WTC11 (cell line): ENCODE measurements at regions not wholly inside any gene's neighbourhood (a gene's known extent, or its start where the extent isn't known, plus 50 kb on each side); places are given as distances from the start of the nearest gene placed in this dataset.

Experiments used
- ATAC-seq: fragments of 200-7000 bp; cut with Tn5 transposase; 2 replicates; pipeline ENCODE4 v1.10.0; 2021; ENCODE audit warnings: mild to moderate bottlenecking, moderate library complexity
- CTCF ChIA-PET: fragments of 300-600 bp; sonication (Branson Sonifier 250); formaldehyde crosslinking; loops from one replicate; lab custom pipeline; 2021; ENCODE audit warnings: antibody characterized with exemption; lab: Charles Lee
- POLR2A ChIA-PET: fragments of 350-600 bp; sonication (Branson Sonifier 250); formaldehyde crosslinking; loops from one replicate; lab custom pipeline; 2021; ENCODE audit warnings: antibody characterized with exemption; lab: Charles Lee
- DNase-seq: peaks from one replicate; pipeline ENCODE4 v3.0.0; 2021; ENCODE audit warnings: low spot score
- H3K27ac Mint-ChIP-seq: 2 replicates; pipeline ENCODE4 v1.8.0; 2021; ENCODE audit warnings: mixed read lengths
- H3K27me3 Mint-ChIP-seq: 2 replicates; pipeline ENCODE4 v1.8.0; 2021; ENCODE audit warnings: low read depth, mild to moderate bottlenecking, moderate library complexity, mixed read lengths
- H3K36me3 Mint-ChIP-seq: 2 replicates; pipeline ENCODE4 v1.8.0; 2021; ENCODE audit warnings: mixed read lengths
- H3K4me1 Mint-ChIP-seq: 2 replicates; pipeline ENCODE4 v1.8.0; 2022; ENCODE audit warnings: mixed read lengths
- H3K4me3 Mint-ChIP-seq: 2 replicates; pipeline ENCODE4 v1.8.0; 2021; ENCODE audit warnings: mild to moderate bottlenecking, moderate library complexity, mixed read lengths
- H3K9me3 Mint-ChIP-seq: 2 replicates; pipeline ENCODE4 v1.8.0; 2021; ENCODE audit warnings: mixed read lengths
- ATF2 ChIP-seq: sonication (generic); formaldehyde crosslinking; IDR thresholded peaks from 2 replicates; pipeline ENCODE4 v1.8.1; 2022; ENCODE audit warnings: low read depth, missing genetic modification reagents, borderline replicate concordance
- CREM ChIP-seq: sonication (generic); formaldehyde crosslinking; IDR thresholded peaks from 2 replicates; pipeline ENCODE4 v1.8.1; 2022; ENCODE audit warnings: mild to moderate bottlenecking, missing genetic modification reagents, moderate library complexity
- KAT7 ChIP-seq: sonication (generic); formaldehyde crosslinking; IDR thresholded peaks from 2 replicates; pipeline ENCODE4 v1.8.1; 2023; ENCODE audit warnings: missing genetic modification reagents, mild to moderate bottlenecking, borderline replicate concordance
- MLX ChIP-seq: sonication (generic); formaldehyde crosslinking; IDR thresholded peaks from 2 replicates; pipeline ENCODE4 v1.8.1; 2023; ENCODE audit warnings: mild to moderate bottlenecking, missing genetic modification reagents, moderate library complexity
- MXD4 ChIP-seq: fragments of 250-450 bp; sonication (Bioruptor Pico); IDR thresholded peaks from 2 replicates; pipeline ENCODE4 v1.8.0; 2021; ENCODE audit warnings: mild to moderate bottlenecking, moderate library complexity, borderline replicate concordance
- NFATC4 ChIP-seq: fragments of 250-450 bp; sonication (Bioruptor Pico); IDR thresholded peaks from 2 replicates; pipeline ENCODE4 v1.9.0; 2021; ENCODE audit warnings: mild to moderate bottlenecking
- NR1H2 ChIP-seq: sonication (generic); formaldehyde crosslinking; IDR thresholded peaks from 2 replicates; pipeline ENCODE4 v1.9.0; 2021; ENCODE audit warnings: mild to moderate bottlenecking, moderate library complexity, missing genetic modification reagents
- PRDM15 ChIP-seq: sonication (generic); formaldehyde crosslinking; IDR thresholded peaks from 2 replicates; pipeline ENCODE4 v1.8.0; 2022; ENCODE audit warnings: missing genetic modification reagents
- SMAD4 ChIP-seq: sonication (generic); formaldehyde crosslinking; IDR thresholded peaks from 2 replicates; pipeline ENCODE4 v1.8.0; 2022; ENCODE audit warnings: mild to moderate bottlenecking, missing genetic modification reagents
- SP1 ChIP-seq: sonication (generic); formaldehyde crosslinking; conservative IDR thresholded peaks from 2 replicates; pipeline ENCODE4 v1.8.1; 2022; ENCODE audit warnings: missing genetic modification reagents
- TEAD4 ChIP-seq: sonication (generic); formaldehyde crosslinking; IDR thresholded peaks from 2 replicates; pipeline ENCODE4 v1.8.0; 2022; ENCODE audit warnings: mild to moderate bottlenecking, missing genetic modification reagents
- ZBTB21 ChIP-seq: sonication (generic); formaldehyde crosslinking; IDR thresholded peaks from 2 replicates; pipeline ENCODE4 v1.8.1; 2023; ENCODE audit warnings: mild to moderate bottlenecking, missing genetic modification reagents, borderline replicate concordance
- ZMAT4 ChIP-seq: fragments of 250-450 bp; sonication (Bioruptor Pico); IDR thresholded peaks from 2 replicates; pipeline ENCODE4 v1.9.0; 2021; ENCODE audit warnings: mild to moderate bottlenecking
- TF ChIP-seq, protein P1 (sequence below): sonication (generic); formaldehyde crosslinking; IDR thresholded peaks from 2 replicates; pipeline ENCODE4 v1.8.0; 2022; ENCODE audit warnings: mild to moderate bottlenecking, missing genetic modification reagents
- TF ChIP-seq, protein P2 (sequence below): fragments of 250-450 bp; sonication (Bioruptor Pico); IDR thresholded peaks from 2 replicates; pipeline ENCODE4 v1.9.0; 2021; ENCODE audit warnings: mild to moderate bottlenecking

DNA sequence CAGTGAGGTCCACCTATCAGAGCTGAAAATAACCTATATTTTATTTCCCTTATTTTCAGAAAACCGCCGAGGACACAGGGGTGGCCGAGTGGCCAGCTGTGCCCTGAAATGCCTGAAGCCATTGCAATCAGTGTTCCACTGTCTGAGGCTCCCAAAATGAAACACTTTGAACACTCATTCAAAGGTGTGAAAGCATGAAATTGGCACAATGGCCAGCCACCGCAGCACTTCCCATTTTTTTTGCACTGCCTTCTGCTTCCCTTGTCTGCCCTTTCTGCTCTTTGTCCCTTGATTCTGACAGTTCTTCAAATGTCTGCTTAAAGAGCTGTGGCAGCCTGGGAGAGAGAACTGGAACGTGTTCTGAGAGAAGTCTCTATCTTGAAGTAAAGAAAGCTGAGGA, 1127.5 kb upstream of the CELF4 start (continued):
- no peak for TF ChIP-seq ATF2 (CRISPR knock-in tag)
- TF ChIP-seq ZBTB21: no peak

- CTCF ChIA-PET: no interaction called here
- Mint-ChIP-seq H3K9me3 (peaks cover 6% of the 10 kb centered on the region), H3K36me3 (no peaks in the 10 kb centered on the region)
- TF ChIP-seq PRDM15: no peak
- TF ChIP-seq, protein P1, sequence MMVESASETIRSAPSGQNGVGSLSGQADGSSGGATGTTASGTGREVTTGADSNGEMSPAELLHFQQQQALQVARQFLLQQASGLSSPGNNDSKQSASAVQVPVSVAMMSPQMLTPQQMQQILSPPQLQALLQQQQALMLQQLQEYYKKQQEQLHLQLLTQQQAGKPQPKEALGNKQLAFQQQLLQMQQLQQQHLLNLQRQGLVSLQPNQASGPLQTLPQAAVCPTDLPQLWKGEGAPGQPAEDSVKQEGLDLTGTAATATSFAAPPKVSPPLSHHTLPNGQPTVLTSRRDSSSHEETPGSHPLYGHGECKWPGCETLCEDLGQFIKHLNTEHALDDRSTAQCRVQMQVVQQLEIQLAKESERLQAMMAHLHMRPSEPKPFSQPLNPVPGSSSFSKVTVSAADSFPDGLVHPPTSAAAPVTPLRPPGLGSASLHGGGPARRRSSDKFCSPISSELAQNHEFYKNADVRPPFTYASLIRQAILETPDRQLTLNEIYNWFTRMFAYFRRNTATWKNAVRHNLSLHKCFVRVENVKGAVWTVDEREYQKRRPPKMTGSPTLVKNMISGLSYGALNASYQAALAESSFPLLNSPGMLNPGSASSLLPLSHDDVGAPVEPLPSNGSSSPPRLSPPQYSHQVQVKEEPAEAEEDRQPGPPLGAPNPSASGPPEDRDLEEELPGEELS (CRISPR knock-in tag): no peak
- TF ChIP-seq MLX (CRISPR knock-in tag): no peak
- no peak for TF ChIP-seq MXD4 (CRISPR knock-in tag)
- TF ChIP-seq SMAD4: no peak
- TF ChIP-seq KAT7: no peak
- TF ChIP-seq, all 79 proteins: peak for 0
- POLR2A ChIA-PET: no interaction called here
- peaks cover 6% of the 10 kb centered on the region; the same call in 1 of the 2 replicates for H3K4me1 Mint-ChIP-seq
- H3K27me3 Mint-ChIP-seq: no peaks in the 10 kb centered on the region
- DNase-seq: no peak
- no peak overlapping the region for H3K4me3 Mint-ChIP-seq
- ATAC-seq: no peak
- H3K27ac Mint-ChIP-seq: no peak overlapping the region
Measured at GRCh38 chr18:38690626-38691025, 1125.0 kb upstream of the CELF4 start.

- H3K27ac Mint-ChIP-seq: no peak overlapping the region
Measured at GRCh38 chr18:38688416-38688815, 1122.8 kb upstream of the CELF4 start.

More at GRCh38 chr18:38688416-38688815, 1122.8 kb upstream of the CELF4 start:
- DNase-seq: no peak
- Mint-ChIP-seq H3K9me3 (peaks cover 6% of the 10 kb centered on the region), H3K36me3 (no peaks in the 10 kb centered on the region), H3K4me3 (no peak overlapping the region), H3K4me1 (no peaks in the 10 kb centered on the region; the same call in 1 of the 2 replicates), H3K27me3 (no peaks in the 10 kb centered on the region)
- CTCF ChIA-PET: no interaction called here
- no peak for ATAC-seq
- POLR2A ChIA-PET: no interaction called here
- TF ChIP-seq SP1 (CRISPR knock-in tag) (no peak), MXD4 (CRISPR knock-in tag) (no peak), TEAD4 (CRISPR knock-in tag) (no peak), NFATC4 (CRISPR knock-in tag) (no peak), NR1H2 (CRISPR knock-in tag) (no peak), ZMAT4 (CRISPR knock-in tag) (no peak), SMAD4 (no peak), CREM (no peak)
- TF ChIP-seq, protein P2, sequence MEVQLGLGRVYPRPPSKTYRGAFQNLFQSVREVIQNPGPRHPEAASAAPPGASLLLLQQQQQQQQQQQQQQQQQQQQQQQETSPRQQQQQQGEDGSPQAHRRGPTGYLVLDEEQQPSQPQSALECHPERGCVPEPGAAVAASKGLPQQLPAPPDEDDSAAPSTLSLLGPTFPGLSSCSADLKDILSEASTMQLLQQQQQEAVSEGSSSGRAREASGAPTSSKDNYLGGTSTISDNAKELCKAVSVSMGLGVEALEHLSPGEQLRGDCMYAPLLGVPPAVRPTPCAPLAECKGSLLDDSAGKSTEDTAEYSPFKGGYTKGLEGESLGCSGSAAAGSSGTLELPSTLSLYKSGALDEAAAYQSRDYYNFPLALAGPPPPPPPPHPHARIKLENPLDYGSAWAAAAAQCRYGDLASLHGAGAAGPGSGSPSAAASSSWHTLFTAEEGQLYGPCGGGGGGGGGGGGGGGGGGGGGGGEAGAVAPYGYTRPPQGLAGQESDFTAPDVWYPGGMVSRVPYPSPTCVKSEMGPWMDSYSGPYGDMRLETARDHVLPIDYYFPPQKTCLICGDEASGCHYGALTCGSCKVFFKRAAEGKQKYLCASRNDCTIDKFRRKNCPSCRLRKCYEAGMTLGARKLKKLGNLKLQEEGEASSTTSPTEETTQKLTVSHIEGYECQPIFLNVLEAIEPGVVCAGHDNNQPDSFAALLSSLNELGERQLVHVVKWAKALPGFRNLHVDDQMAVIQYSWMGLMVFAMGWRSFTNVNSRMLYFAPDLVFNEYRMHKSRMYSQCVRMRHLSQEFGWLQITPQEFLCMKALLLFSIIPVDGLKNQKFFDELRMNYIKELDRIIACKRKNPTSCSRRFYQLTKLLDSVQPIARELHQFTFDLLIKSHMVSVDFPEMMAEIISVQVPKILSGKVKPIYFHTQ (CRISPR knock-in tag): no peak
